Heart left ventricle (tissue), 13 donors: ENCODE measurements at regions not wholly inside any gene's neighbourhood (a gene's known extent, or its start where the extent isn't known, plus 50 kb on each side); places are given as distances from the start of the nearest gene placed in this dataset.

Experiments used
- CTCF ChIP-seq, 12 donors: fragments of 200-600 bp; sonication (generic) in 4 of 12; IDR thresholded peaks; one replicate each; pipeline versions ENCODE4 v1.5.0 to v1.8.0; 2018 to 2022; ENCODE audit warnings: antibody characterized with exemption in 12 of 12, mild to moderate bottlenecking in 5 of 12
- POLR2A ChIP-seq, 2 donors: fragments of 450-650 bp; IDR thresholded peaks; one replicate each; pipeline ENCODE4 v1.6.1; 2017; ENCODE audit warnings: antibody characterized with exemption in 2 of 2, mild to moderate bottlenecking in 2 of 2, moderate library complexity in 2 of 2
- donor health status: ischemic (EF 13 %, LVEDD 7.1; RV severe dilation, severe dysfunction).
- donor health status: DM: no; HTN: yes; CAD: no.
- donor health status: DM: no; HTN: no; CAD: no.
- donor health status: ischemic (EF 25% LVEDD 6.9; RV normal size, moderate dysfunction).
- donor health status: ischemic (EF 25% LVEDD 5.7; RV mildly dilated, moderate dysfunction).
- donor health status: ischemic (EF 35%, LVEDD 5.7; RV mildly dilated, moderate dysfunction).
- donor health status: nonischemic (EF 11% LVEDD 7.7; RV severe dilation, severe dysfunction).
- donor health status: DM: yes; HTN: yes; CAD: no.
- donor health status: PGD.
- donor health status: ischemic (EF 29% LVEDD 5.4; RV normal size, mild dysfunction).
- donor health status: nonischemic (EF 23%, LVEDD 6.1; RV moderate dilation, normal function).

DNA sequence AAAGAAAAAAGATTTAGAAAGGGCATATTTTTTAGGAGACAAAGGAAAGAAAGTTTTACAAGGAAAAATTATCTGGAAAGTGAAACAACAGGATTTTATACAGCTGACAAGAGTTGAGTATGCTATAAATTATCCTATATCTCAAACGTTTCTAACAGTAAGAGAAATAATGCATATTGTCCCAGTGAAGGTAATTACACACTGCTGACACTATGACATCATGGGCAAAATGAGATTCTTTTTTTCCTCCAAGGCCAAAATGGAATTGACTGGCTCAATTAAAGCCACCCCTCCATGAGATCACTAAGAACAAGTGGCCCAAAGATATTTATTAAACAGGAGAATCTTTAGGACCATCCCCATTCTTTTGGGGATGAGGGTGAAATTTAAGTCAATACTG lies 72.0 kb upstream of the CDIN1 start:
- TF ChIP-seq POLR2A (IDR thresholded peaks at IDR 0.05), result no peak
- no peak for TF ChIP-seq CTCF (IDR thresholded peaks at IDR 0.05)
